ENCODE measurements at regions not wholly inside any gene's neighbourhood (a gene's known extent, or its start where the extent isn't known, plus 50 kb on each side); places are given as distances from the start of the nearest gene placed in this dataset.

- TF ChIP-seq PBX3 (IDR thresholded peaks at IDR 0.05) (no peak), SMC3 (IDR thresholded peaks at IDR 0.05; ENCODE audit: low read depth, low read length) (peak; percentile 96), TEAD4 (IDR thresholded peaks at IDR 0.05; ENCODE audit: borderline replicate concordance, insufficient read depth) (no peak), RCOR1 (IDR thresholded peaks at IDR 0.05; ENCODE audit: low read length) (no peak)
Observed at GRCh38 chr9:26326563-26326962, 566.0 kb downstream of the CAAP1 start (continued).

DNA sequence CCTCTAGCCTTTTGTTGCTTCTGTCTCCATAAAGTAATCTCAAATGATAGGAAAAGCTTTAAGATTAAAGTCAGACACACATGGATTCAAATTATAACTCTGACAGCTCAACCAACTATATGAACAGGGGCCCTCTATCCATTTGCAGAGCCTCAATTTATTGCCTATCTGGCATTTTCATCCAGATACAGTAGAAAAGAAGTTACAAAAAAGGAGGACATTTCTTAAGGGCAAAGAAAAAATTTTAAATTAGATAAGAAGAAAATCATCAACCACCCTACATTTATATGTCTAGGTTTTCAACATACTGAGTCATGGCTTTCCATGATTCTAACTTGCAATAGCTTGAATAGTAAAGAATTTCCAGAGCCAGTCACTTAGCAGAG lies 567.2 kb downstream of the CAAP1 start:
- CTCF ChIA-PET = interaction anchor here (0.6 to 3.5 kb wide), 17 partner anchors 10 to 442 kb away, joined by 3 to 44 read pairs (median 4); no protein-coding TSS in a partner anchor
- POLR2A ChIA-PET = no interaction called here

GRCh38 chr9:26324786-26325443 lies 567.7 kb downstream of the CAAP1 start:
- DNase-seq = no peak
- POLR2A ChIA-PET = no interaction called here
- no peak overlapping the region for H3K4me2 ChIP-seq

More for the DNA sequence above, 567.2 kb downstream of the CAAP1 start:
- no peak for DNase-seq
- Histone ChIP-seq H3K9ac (no peak overlapping the region), H4K20me1 (ENCODE audit: insufficient read depth) (no peaks in the 10 kb centered on the region), H3K9me2 (no peaks in the 10 kb centered on the region), H3K36me3 (replicated peaks in 1 of 2; ENCODE audit: control insufficient read depth in 1 of 2, insufficient read depth in 2 of 2, low read length in 1 of 2) (no peaks in the 10 kb centered on the region), H3K9me3 (no peaks in the 10 kb centered on the region), H2AFZ (ENCODE audit: low read depth) (peak overlapping the region; percentile 36; the same call in 1 of the 2 replicates), H3K27me3 (ENCODE audit: insufficient read depth) (no peaks in the 10 kb centered on the region), H3K4me2 (no peak overlapping the region), H3K79me2 (ENCODE audit: insufficient read depth) (no peaks in the 10 kb centered on the region), H3F3A (replicated peaks; ENCODE audit: insufficient read depth) (no peaks in the 10 kb centered on the region), H3K4me3 (ENCODE audit: low read depth in 2 of 2, low read length in 1 of 2) (no peak overlapping the region), H3K4me1 (ENCODE audit: control insufficient read depth in 1 of 2, insufficient read depth in 2 of 2, low read depth in 1 of 2, low read length in 1 of 2) (peaks cover 2 to 8% of the 10 kb centered on the region in 2 experiments; a peak in 3 of 4 replicates), H3K27ac (ENCODE audit: low read depth in 2 of 2, low read length in 1 of 2) (peak overlapping the region; percentile 28 to 54; a peak in 2 of 4 replicates)
- TF ChIP-seq FOXJ3 (CRISPR knock-in tag; IDR thresholded peaks at IDR 0.05) = no peak
- TF ChIP-seq RAD21 (IDR thresholded peaks at IDR 0.05; ENCODE audit: low read length) = no peak
- TF ChIP-seq TCF12 (IDR thresholded peaks at IDR 0.05) = no peak
- TF ChIP-seq MXI1 (IDR thresholded peaks at IDR 0.05; ENCODE audit: low read depth, low read length) = no peak
- TF ChIP-seq SIN3A (IDR thresholded peaks at IDR 0.05; ENCODE audit: borderline replicate concordance, low read depth, low read length) = no peak
- TF ChIP-seq JUND (IDR thresholded peaks at IDR 0.05) = no peak
- no peak for TF ChIP-seq RXRA (IDR thresholded peaks at IDR 0.05; ENCODE audit: borderline replicate concordance, low read depth)
- TF ChIP-seq EZH2phosphoT487 (IDR thresholded peaks at IDR 0.05; ENCODE audit: borderline replicate concordance, low read depth) = no peak
- TF ChIP-seq FOSL2 (IDR thresholded peaks at IDR 0.05; ENCODE audit: borderline replicate concordance, low read depth) = no peak
- TF ChIP-seq USF1 (IDR thresholded peaks at IDR 0.05; ENCODE audit: borderline replicate concordance, low read depth) = no peak
- no peak for TF ChIP-seq POLR2AphosphoS5 (IDR thresholded peaks at IDR 0.05; ENCODE audit: low read depth, low read length)
- no peak for TF ChIP-seq CHD2 (IDR thresholded peaks at IDR 0.05; ENCODE audit: low read length, partially characterized antibody)

More at GRCh38 chr9:26324786-26325443, 567.7 kb downstream of the CAAP1 start:
- peak overlapping the region; percentile 36; the same call in 1 of the 2 replicates for H2AFZ ChIP-seq (ENCODE audit: low read depth)
- CTCF ChIA-PET = interaction anchor here (0.6 to 3.5 kb wide), 11 partner anchors 9 to 368 kb away, joined by 3 to 44 read pairs (median 5); no protein-coding TSS in a partner anchor
- H3K27ac ChIP-seq (ENCODE audit: low read depth in 2 of 2, low read length in 1 of 2) = peak overlapping the region in 1 of 2 experiments; percentile 54; a peak in 2 of 4 replicates
- H3K9me2 ChIP-seq = no peaks in the 10 kb centered on the region
- H3K9ac ChIP-seq = no peak overlapping the region
- H3K9me3 ChIP-seq = no peaks in the 10 kb centered on the region
- no peaks in the 10 kb centered on the region for H3K36me3 ChIP-seq (replicated peaks in 1 of 2; ENCODE audit: control insufficient read depth in 1 of 2, insufficient read depth in 2 of 2, low read length in 1 of 2)
- no peaks in the 10 kb centered on the region for H3K79me2 ChIP-seq (ENCODE audit: insufficient read depth)
- H3K27me3 ChIP-seq (ENCODE audit: insufficient read depth) = no peaks in the 10 kb centered on the region
- H4K20me1 ChIP-seq (ENCODE audit: insufficient read depth) = no peaks in the 10 kb centered on the region
- H3K4me3 ChIP-seq (ENCODE audit: low read depth in 2 of 2, low read length in 1 of 2) = no peak overlapping the region
- no peaks in the 10 kb centered on the region for H3F3A ChIP-seq (replicated peaks; ENCODE audit: insufficient read depth)
- peaks cover 2 to 8% of the 10 kb centered on the region in 2 experiments; a peak in 3 of 4 replicates for H3K4me1 ChIP-seq (ENCODE audit: control insufficient read depth in 1 of 2, insufficient read depth in 2 of 2, low read depth in 1 of 2, low read length in 1 of 2)
- TF ChIP-seq NFIC (IDR thresholded peaks at IDR 0.05; ENCODE audit: borderline replicate concordance) (no peak), EP300 (IDR thresholded peaks at IDR 0.05; ENCODE audit: borderline replicate concordance in 1 of 2, low read depth in 1 of 2, low read length in 1 of 2) (0 out of 4 replicates have a peak, but pooled peaks of 1 of the 2 experiments have one; percentile 13)
- 81% methylated on average over 10 of the region's 10 CpGs for WGBS (ENCODE audit: low lambda C conversion rate)

All from SK-N-SH (cell line).